Fibroblast of lung (primary cell): ENCODE measurements at regions not wholly inside any gene's neighbourhood (a gene's known extent, or its start where the extent isn't known, plus 50 kb on each side); places are given as distances from the start of the nearest gene placed in this dataset.

Experiments
- DNase-seq, 2 donors: peaks; one replicate each; pipeline versions ENCODE4 v3.0.0 to v3.0.0-alpha.2; 2010; ENCODE audit warnings: low read depth in 2 of 2
- H2AFZ ChIP-seq: 2 replicates; pipeline ENCODE4 v1.5.1; 2012; ENCODE audit warnings: low read length, control low read depth, inconsistent platforms
- H3K27ac ChIP-seq: 2 replicates; pipeline ENCODE4 v1.5.1; 2011; ENCODE audit warnings: low read length, control low read depth; ENCODE audit not compliant: insufficient read depth
- H3K27me3 ChIP-seq: 2 replicates; pipeline ENCODE4 v1.5.1; 2011; ENCODE audit warnings: mild to moderate bottlenecking, low read length; ENCODE audit not compliant: control insufficient read depth, insufficient read depth
- H3K36me3 ChIP-seq: 2 replicates; pipeline ENCODE4 v1.5.1; 2011; ENCODE audit warnings: low read length; ENCODE audit not compliant: control insufficient read depth, insufficient read depth
- H3K4me1 ChIP-seq: 2 replicates; pipeline ENCODE4 v1.5.1; 2011; ENCODE audit warnings: low read length; ENCODE audit not compliant: control insufficient read depth, insufficient read depth; ENCODE audit errors: extremely low read depth
- H3K4me2 ChIP-seq: 2 replicates; pipeline ENCODE4 v1.5.1; 2011; ENCODE audit warnings: low read length, control low read depth; ENCODE audit not compliant: insufficient read depth; ENCODE audit errors: extremely low read depth
- H3K4me3 ChIP-seq, 4 experiments: fragments of 200-600 bp in 1 of 4; sonication (generic) in 1 of 4; replicated peaks in 1 of 4; 2 replicates each; pipeline ENCODE4 v1.5.1; 2011 to 2016; ENCODE audit warnings: low read length in 4 of 4, low read depth in 3 of 4, mild to moderate bottlenecking in 3 of 4, control low read depth in 2 of 4, inconsistent platforms in 1 of 4, mixed read lengths in 1 of 4; ENCODE audit not compliant: insufficient read depth in 1 of 4; ENCODE audit errors: control extremely low read depth in 1 of 4
- H3K79me2 ChIP-seq: 2 replicates; pipeline ENCODE4 v1.5.1; 2012; ENCODE audit warnings: mild to moderate bottlenecking, low read length, inconsistent platforms; ENCODE audit not compliant: control insufficient read depth, insufficient read depth
- H3K9ac ChIP-seq: 2 replicates; pipeline ENCODE4 v1.5.1; 2011; ENCODE audit warnings: mild to moderate bottlenecking, low read length, control low read depth; ENCODE audit not compliant: insufficient read depth
- H3K9me3 ChIP-seq: 2 replicates; pipeline ENCODE4 v1.5.1; 2012; ENCODE audit warnings: low read depth, low read length; ENCODE audit not compliant: control insufficient read depth, insufficient read depth
- H4K20me1 ChIP-seq: 2 replicates; pipeline ENCODE4 v1.5.1; 2011; ENCODE audit warnings: low read length; ENCODE audit not compliant: control insufficient read depth, insufficient read depth; ENCODE audit errors: extremely low read depth
- CTCF ChIP-seq, 2 donors: IDR thresholded peaks in 1 of 2; conservative IDR thresholded peaks in 1 of 2; 1 replicate in 1 of 2; 2 replicates in 1 of 2; pipeline ENCODE4 v1.5.1; 2011 to 2012; ENCODE audit warnings: low read length in 2 of 2, control low read depth in 1 of 2, inconsistent platforms in 1 of 2, low read depth in 1 of 2, mild to moderate bottlenecking in 1 of 2
- EZH2 ChIP-seq: IDR thresholded peaks from 2 replicates; pipeline ENCODE4 v1.5.1; 2012; ENCODE audit warnings: low read length, control low read depth, mild to moderate bottlenecking; ENCODE audit errors: missing control alignments

GRCh38 chr5:68886814-68887213 is 207.0 kb upstream of the SLC30A5 start:
- no peaks in the 10 kb centered on the region for H3K79me2 ChIP-seq
- no peak overlapping the region for H3K4me3 ChIP-seq
- no peak overlapping the region for H3K4me2 ChIP-seq
- TF ChIP-seq EZH2: no peak
- no peak for TF ChIP-seq CTCF (conservative IDR thresholded peaks at IDR 0.05 in 1 of 2, IDR thresholded peaks at IDR 0.05 in 1 of 2; ENCODE audit: low read depth in 1 of 2, low read length in 2 of 2)
- no peak overlapping the region for H2AFZ ChIP-seq
- H3K4me1 ChIP-seq: no peaks in the 10 kb centered on the region
- no peak for DNase-seq
- no peaks in the 10 kb centered on the region for H3K9me3 ChIP-seq
- H3K36me3 ChIP-seq: no peaks in the 10 kb centered on the region
- H4K20me1 ChIP-seq: no peaks in the 10 kb centered on the region
- H3K27ac ChIP-seq: no peak overlapping the region
- H3K9ac ChIP-seq: no peak overlapping the region
- no peaks in the 10 kb centered on the region for H3K27me3 ChIP-seq

- TF ChIP-seq EZH2 (no peak), CTCF (conservative IDR thresholded peaks at IDR 0.05 in 1 of 2, IDR thresholded peaks at IDR 0.05 in 1 of 2; ENCODE audit: low read depth in 1 of 2, low read length in 2 of 2) (no peak)
- Histone ChIP-seq H3K27me3 (no peaks in the 10 kb centered on the region), H3K79me2 (no peaks in the 10 kb centered on the region), H3K4me3 (no peak overlapping the region), H3K9me3 (no peaks in the 10 kb centered on the region), H3K36me3 (no peaks in the 10 kb centered on the region), H3K4me2 (no peak overlapping the region), H3K9ac (no peak overlapping the region), H4K20me1 (no peaks in the 10 kb centered on the region), H3K4me1 (no peaks in the 10 kb centered on the region), H2AFZ (no peak overlapping the region), H3K27ac (no peak overlapping the region)
- no peak for DNase-seq
These were observed 202.1 kb upstream of the SLC30A5 start for GRCh38 chr5:68891718-68892117.

- H3K27me3 ChIP-seq: no peaks in the 10 kb centered on the region
- no peaks in the 10 kb centered on the region for H4K20me1 ChIP-seq
- H3K9ac ChIP-seq: no peak overlapping the region
- TF ChIP-seq EZH2 (no peak), CTCF (conservative IDR thresholded peaks at IDR 0.05 in 1 of 2, IDR thresholded peaks at IDR 0.05 in 1 of 2; ENCODE audit: low read depth in 1 of 2, low read length in 2 of 2) (no peak)
- no peak overlapping the region for H3K27ac ChIP-seq
- H2AFZ ChIP-seq: no peak overlapping the region
- peaks cover 5% of the 10 kb centered on the region for H3K4me1 ChIP-seq
- H3K36me3 ChIP-seq: no peaks in the 10 kb centered on the region
- no peak overlapping the region for H3K4me2 ChIP-seq
- no peaks in the 10 kb centered on the region for H3K79me2 ChIP-seq
- H3K9me3 ChIP-seq: no peaks in the 10 kb centered on the region
- no peak for DNase-seq
- H3K4me3 ChIP-seq: no peak overlapping the region
These were observed 199.1 kb upstream of the SLC30A5 start for GRCh38 chr5:68894673-68895072.
